ENCODE measurements at regions not wholly inside any gene's neighbourhood (a gene's known extent, or its start where the extent isn't known, plus 50 kb on each side); places are given as distances from the start of the nearest gene placed in this dataset.

DNA sequence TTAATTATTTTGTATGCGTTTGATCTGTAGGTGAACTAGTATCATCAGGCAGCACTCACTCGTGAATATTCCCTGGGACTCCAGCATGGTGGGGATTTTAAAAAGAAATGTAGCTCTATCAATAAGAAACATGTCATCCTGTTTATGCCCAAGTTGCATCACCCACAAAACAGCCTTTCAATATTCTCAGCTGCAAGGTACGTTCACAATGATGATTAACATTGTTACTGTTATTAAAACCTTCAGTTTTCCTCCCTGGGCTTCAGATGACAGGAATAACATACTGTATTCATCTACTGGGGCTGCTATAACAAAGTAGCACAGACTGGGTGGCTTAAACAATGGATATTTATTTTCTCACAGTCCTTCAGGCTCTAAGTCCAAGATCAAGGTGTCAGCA lies 87.9 kb upstream of the KLHL29 start:
- TF ChIP-seq, protein P1, sequence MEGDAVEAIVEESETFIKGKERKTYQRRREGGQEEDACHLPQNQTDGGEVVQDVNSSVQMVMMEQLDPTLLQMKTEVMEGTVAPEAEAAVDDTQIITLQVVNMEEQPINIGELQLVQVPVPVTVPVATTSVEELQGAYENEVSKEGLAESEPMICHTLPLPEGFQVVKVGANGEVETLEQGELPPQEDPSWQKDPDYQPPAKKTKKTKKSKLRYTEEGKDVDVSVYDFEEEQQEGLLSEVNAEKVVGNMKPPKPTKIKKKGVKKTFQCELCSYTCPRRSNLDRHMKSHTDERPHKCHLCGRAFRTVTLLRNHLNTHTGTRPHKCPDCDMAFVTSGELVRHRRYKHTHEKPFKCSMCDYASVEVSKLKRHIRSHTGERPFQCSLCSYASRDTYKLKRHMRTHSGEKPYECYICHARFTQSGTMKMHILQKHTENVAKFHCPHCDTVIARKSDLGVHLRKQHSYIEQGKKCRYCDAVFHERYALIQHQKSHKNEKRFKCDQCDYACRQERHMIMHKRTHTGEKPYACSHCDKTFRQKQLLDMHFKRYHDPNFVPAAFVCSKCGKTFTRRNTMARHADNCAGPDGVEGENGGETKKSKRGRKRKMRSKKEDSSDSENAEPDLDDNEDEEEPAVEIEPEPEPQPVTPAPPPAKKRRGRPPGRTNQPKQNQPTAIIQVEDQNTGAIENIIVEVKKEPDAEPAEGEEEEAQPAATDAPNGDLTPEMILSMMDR (IDR thresholded peaks at IDR 0.05; ENCODE audit: low read depth, low read length), result no peak
- no peak for TF ChIP-seq EZH2phosphoT487 (IDR thresholded peaks at IDR 0.05; ENCODE audit: low read depth)
